Upper lobe of right lung (tissue), 1 donor: ENCODE measurements at regions not wholly inside any gene's neighbourhood (a gene's known extent, or its start where the extent isn't known, plus 50 kb on each side); places are given as distances from the start of the nearest gene placed in this dataset.

Source experiments
- ATAC-seq: fragments of 200-7000 bp; cut with Tn5 transposase; one replicate; pipeline ENCODE4 v1.9.1; 2020; ENCODE audit warnings: mild to moderate bottlenecking, moderate library complexity
- DNase-seq: peaks from one replicate; pipeline ENCODE4 v3.0.0-alpha.2; 2020
- H3K27ac ChIP-seq: fragments of 200-600 bp; one replicate; pipeline ENCODE4 v1.8.0; 2022
- H3K27me3 ChIP-seq: fragments of 200-600 bp; one replicate; pipeline ENCODE4 v1.8.0; 2022; ENCODE audit warnings: mild to moderate bottlenecking
- H3K36me3 ChIP-seq: fragments of 200-600 bp; one replicate; pipeline ENCODE4 v1.8.0; 2022
- H3K4me1 ChIP-seq: fragments of 200-600 bp; one replicate; pipeline ENCODE4 v1.8.0; 2022
- H3K4me3 ChIP-seq: fragments of 200-600 bp; one replicate; pipeline ENCODE4 v1.8.0; 2022; ENCODE audit warnings: mild to moderate bottlenecking
- H3K9me3 ChIP-seq: fragments of 200-600 bp; one replicate; pipeline ENCODE4 v1.8.0; 2022
- intact Hi-C: fragments of 100-400 bp; cut with DNase I; formaldehyde crosslinking; loops from one replicate; pipeline ENCODE4 v1.11.0; 2022
- TF ChIP-seq, protein P1 (sequence below): fragments of 200-600 bp; IDR thresholded peaks from one replicate; pipeline ENCODE4 v1.8.0; 2022; ENCODE audit warnings: antibody characterized with exemption
- donor health status: DM: no; HTN: yes; CAD: no; lungs with severe emphysema.

DNA sequence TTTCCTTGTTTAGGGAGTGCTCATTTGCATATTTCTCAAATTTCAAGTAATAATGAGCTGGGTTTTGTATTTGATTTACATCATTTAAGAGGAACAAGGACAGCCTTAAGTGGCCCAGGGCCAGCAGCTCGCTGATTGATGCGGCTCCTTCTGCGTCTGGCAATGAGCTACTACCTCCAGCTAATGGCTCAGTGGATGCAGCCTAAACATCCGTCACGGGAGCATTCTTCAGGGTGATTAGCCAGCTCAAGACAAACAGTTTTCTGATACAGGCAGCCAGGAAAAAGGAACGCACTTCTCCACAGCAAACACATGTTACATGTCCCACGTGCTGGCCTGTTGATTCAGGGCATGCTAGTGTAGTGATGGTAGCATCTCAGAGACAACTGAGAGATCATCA lies 169.3 kb upstream of the TCERG1L start:
- DNase-seq, result no peak
- Histone ChIP-seq H3K36me3 (no peaks in the 10 kb centered on the region), H3K9me3 (no peaks in the 10 kb centered on the region)

DNA sequence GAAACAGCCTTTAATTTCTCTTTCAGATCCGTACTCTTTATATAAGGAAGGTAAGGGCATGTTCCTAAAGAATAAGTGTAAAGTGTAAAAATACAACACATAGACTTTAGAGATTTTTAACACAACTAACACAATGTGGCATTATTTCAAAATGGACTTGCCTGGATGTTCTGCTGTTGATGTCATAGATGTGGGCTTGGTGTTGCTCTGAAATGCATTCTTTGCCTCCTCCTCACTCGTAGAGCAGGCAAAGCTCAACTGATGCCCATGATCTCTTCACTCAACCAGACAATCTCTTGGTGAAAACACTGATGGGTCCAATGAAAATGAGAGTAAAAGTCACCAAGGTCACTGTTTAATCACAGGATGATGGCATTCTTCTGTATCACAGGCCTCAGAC lies 174.2 kb upstream of the TCERG1L start:
- Histone ChIP-seq H3K4me3 (no peak overlapping the region), H3K27me3 (no peaks in the 10 kb centered on the region), H3K27ac (no peak overlapping the region), H3K4me1 (no peaks in the 10 kb centered on the region), H3K36me3 (no peaks in the 10 kb centered on the region), H3K9me3 (no peaks in the 10 kb centered on the region)
- DNase-seq, result no peak
- TF ChIP-seq, protein P1, sequence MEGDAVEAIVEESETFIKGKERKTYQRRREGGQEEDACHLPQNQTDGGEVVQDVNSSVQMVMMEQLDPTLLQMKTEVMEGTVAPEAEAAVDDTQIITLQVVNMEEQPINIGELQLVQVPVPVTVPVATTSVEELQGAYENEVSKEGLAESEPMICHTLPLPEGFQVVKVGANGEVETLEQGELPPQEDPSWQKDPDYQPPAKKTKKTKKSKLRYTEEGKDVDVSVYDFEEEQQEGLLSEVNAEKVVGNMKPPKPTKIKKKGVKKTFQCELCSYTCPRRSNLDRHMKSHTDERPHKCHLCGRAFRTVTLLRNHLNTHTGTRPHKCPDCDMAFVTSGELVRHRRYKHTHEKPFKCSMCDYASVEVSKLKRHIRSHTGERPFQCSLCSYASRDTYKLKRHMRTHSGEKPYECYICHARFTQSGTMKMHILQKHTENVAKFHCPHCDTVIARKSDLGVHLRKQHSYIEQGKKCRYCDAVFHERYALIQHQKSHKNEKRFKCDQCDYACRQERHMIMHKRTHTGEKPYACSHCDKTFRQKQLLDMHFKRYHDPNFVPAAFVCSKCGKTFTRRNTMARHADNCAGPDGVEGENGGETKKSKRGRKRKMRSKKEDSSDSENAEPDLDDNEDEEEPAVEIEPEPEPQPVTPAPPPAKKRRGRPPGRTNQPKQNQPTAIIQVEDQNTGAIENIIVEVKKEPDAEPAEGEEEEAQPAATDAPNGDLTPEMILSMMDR, result no peak
- intact Hi-C loops, result no loop called here
- ATAC-seq, result no peak

More for the DNA sequence above, 169.3 kb upstream of the TCERG1L start:
- TF ChIP-seq, protein P1, result no peak
- H3K4me3 ChIP-seq, result no peak overlapping the region
- no peak for ATAC-seq
- no peaks in the 10 kb centered on the region for H3K27me3 ChIP-seq
- intact Hi-C loops, result no loop called here
- H3K4me1 ChIP-seq, result no peaks in the 10 kb centered on the region
- no peak overlapping the region for H3K27ac ChIP-seq

DNA sequence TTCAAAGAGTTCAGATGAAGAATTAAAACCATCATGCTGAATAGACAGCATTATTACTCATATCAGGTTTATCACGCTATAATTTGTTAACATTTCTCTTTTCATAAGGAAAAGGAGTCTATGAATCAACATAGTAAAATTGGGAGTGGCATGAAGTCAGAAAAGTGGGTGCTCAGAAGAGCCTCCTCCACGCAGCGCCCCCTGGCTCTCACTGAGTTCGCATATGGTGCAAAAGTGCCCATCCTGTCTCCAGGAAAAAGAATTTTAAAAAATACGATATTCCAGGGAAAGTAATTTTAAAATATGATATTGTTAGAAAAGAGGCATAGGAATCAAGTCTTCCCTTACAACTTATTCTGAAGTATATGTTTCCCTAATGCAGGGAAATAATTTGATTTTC lies 176.3 kb upstream of the TCERG1L start:
- no peak overlapping the region for H3K27ac ChIP-seq
- intact Hi-C loops, result no loop called here
- no peaks in the 10 kb centered on the region for H3K36me3 ChIP-seq
- H3K9me3 ChIP-seq, result no peaks in the 10 kb centered on the region
- TF ChIP-seq, protein P1, result no peak
- DNase-seq (no peak), ATAC-seq (no peak)
- no peak overlapping the region for H3K4me3 ChIP-seq
- H3K27me3 ChIP-seq, result no peaks in the 10 kb centered on the region
- H3K4me1 ChIP-seq, result no peaks in the 10 kb centered on the region

DNA sequence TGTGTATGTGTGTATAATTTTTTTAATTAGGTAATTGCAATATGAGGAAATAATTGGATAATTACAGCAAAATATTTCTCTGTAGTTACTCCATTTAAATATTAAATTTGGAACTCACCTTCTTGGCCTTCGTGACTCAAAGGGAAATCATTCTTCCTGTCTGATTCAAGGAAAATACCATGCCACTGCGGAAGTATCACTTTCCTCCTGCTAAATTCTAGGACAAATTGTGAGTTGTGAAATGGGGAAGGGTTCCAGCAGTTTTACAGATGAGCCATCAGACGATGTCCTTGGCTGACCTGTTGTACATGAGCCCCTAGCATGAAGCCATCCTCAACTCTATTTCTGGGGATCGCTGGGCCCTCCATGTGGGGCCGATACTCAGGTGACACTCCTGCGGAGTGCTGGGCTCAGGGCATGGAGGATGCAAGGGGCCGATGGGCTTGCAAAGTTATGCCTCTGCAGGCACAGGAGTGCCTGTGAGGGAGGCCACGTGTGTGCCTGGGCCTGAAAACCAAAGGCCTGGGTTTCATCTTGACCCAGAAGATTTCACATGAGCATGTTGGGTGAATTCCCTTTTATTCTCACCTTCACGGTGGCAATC lies 179.6 kb upstream of the TCERG1L start:
- intact Hi-C loops, result no loop called here
- ATAC-seq, result no peak
- Histone ChIP-seq H3K36me3 (no peaks in the 10 kb centered on the region), H3K4me3 (no peak overlapping the region), H3K9me3 (no peaks in the 10 kb centered on the region), H3K27me3 (no peaks in the 10 kb centered on the region), H3K27ac (no peak overlapping the region), H3K4me1 (no peaks in the 10 kb centered on the region)
- TF ChIP-seq, protein P1, result no peak
- no peak for DNase-seq

DNA sequence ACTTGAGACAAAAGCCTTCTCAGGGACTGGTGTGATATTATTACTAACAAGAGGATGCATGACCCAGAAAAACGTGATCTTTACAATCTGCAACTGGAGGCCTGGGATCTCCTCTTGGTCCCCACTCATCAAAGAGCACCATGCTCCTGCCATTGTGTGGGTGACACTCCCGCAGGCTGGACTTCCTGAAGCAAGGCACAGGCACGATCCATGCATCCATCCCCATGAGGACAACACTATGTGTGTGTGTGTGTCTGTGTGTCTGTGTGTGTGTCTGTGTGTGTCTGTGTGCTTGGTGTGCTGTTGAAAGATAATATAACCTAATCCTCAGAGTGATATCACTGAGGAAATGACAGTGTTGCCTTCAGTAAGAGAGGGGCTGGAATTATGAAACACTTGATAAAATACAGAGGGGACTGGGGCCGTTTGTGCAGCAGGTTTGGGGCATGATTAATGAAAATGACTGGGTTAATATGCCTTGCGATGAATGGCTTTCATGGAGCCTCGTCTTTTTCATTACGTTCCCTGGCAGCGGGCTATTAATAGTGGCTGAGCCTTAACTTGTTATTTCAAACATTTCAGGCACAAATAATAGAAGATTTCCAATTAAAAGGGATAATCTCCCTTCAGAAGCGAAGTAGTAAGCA lies 180.8 kb upstream of the TCERG1L start:
- Histone ChIP-seq H3K27ac (no peak overlapping the region), H3K4me3 (no peak overlapping the region), H3K4me1 (no peaks in the 10 kb centered on the region), H3K36me3 (no peaks in the 10 kb centered on the region), H3K27me3 (no peaks in the 10 kb centered on the region), H3K9me3 (no peaks in the 10 kb centered on the region)
- DNase-seq, result no peak
- intact Hi-C loops, result no loop called here
- ATAC-seq, result no peak
- TF ChIP-seq, protein P1, result no peak

DNA sequence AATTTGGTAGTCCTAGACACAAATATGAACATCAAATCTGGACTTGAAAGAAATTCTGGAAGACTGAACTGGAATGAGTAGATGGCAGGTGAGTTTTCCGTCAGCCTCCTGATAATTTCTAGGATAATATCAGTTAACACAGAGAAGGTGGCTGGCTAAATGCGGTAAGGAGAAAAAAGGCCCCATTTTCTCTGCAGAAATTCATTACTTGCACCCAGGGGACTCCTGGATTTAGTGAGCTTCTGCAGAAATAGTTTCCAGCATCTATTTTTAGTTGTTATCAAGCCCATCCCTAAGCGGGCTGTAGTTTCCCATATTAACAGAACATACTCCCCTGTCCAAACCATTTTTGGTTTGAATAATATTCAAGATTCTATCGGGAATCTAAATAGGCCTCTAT lies 181.9 kb upstream of the TCERG1L start:
- no peaks in the 10 kb centered on the region for H3K36me3 ChIP-seq
- intact Hi-C loops, result no loop called here
- no peak for ATAC-seq
- no peak overlapping the region for H3K27ac ChIP-seq
- no peaks in the 10 kb centered on the region for H3K4me1 ChIP-seq
- no peaks in the 10 kb centered on the region for H3K9me3 ChIP-seq
- H3K27me3 ChIP-seq, result no peaks in the 10 kb centered on the region
- H3K4me3 ChIP-seq, result no peak overlapping the region
- no peak for DNase-seq
- TF ChIP-seq, protein P1, result no peak
